Caco-2 (cell line): ENCODE measurements at regions not wholly inside any gene's neighbourhood (a gene's known extent, or its start where the extent isn't known, plus 50 kb on each side); places are given as distances from the start of the nearest gene placed in this dataset.

Source experiments
- BruUV-seq: library from RNA; stranded (reverse); fragments of 400-500 nt; replicated peaks from 2 replicates; lab custom pipeline; 2021; lab: Mats Ljungman, UMichigan
- CTCF ChIA-PET: fragments of 300-600 bp; sonication (Branson Sonifier 250); formaldehyde crosslinking; loops from one replicate; lab custom pipeline; 2022; ENCODE audit warnings: antibody characterized with exemption; lab: Charles Lee
- POLR2A ChIA-PET: fragments of 300-600 bp; sonication (Branson Sonifier 250); formaldehyde crosslinking; loops from one replicate; lab custom pipeline; 2022; ENCODE audit warnings: antibody characterized with exemption; lab: Charles Lee
- DNase-seq, 2 experiments: peaks; one replicate each; pipeline versions ENCODE4 v3.0.0 to v3.0.0-alpha.2; 2020 to 2022
- H3K27me3 ChIP-seq: replicated peaks from 2 replicates; pipeline ENCODE4 v1.6.0; 2011; ENCODE audit warnings: low read length; ENCODE audit not compliant: control insufficient read depth, insufficient read depth
- H3K36me3 ChIP-seq: 2 replicates; pipeline ENCODE4 v1.5.1; 2011; ENCODE audit warnings: low read length; ENCODE audit not compliant: control insufficient read depth, insufficient read depth
- H3K4me1 ChIP-seq: fragments of 250-450 bp; sonication (Bioruptor Pico); 2 replicates; pipeline ENCODE4 v1.5.1; 2020; ENCODE audit warnings: mild to moderate bottlenecking
- H3K4me3 ChIP-seq: 2 replicates; pipeline ENCODE4 v1.5.1; 2011; ENCODE audit warnings: low read depth, mild to moderate bottlenecking, control low read depth, low read length
- H3K9me3 ChIP-seq: fragments of 250-450 bp; sonication (Bioruptor Pico); 2 replicates; pipeline ENCODE4 v1.5.1; 2020; ENCODE audit warnings: mild to moderate bottlenecking, moderate library complexity
- H3K27ac Mint-ChIP-seq: one replicate; pipeline ENCODE4 v1.8.0; 2022; ENCODE audit warnings: mixed read lengths; ENCODE audit not compliant: unreplicated experiment
- H3K27me3 Mint-ChIP-seq: one replicate; pipeline ENCODE4 v1.8.0; 2022; ENCODE audit warnings: mixed read lengths; ENCODE audit not compliant: insufficient read depth, unreplicated experiment
- H3K36me3 Mint-ChIP-seq: one replicate; pipeline ENCODE4 v1.8.0; 2022; ENCODE audit warnings: mild to moderate bottlenecking, mixed read lengths; ENCODE audit not compliant: insufficient read depth, unreplicated experiment
- H3K4me1 Mint-ChIP-seq: one replicate; pipeline ENCODE4 v1.8.0; 2022; ENCODE audit warnings: low read depth, mixed read lengths; ENCODE audit not compliant: unreplicated experiment
- H3K4me3 Mint-ChIP-seq: one replicate; pipeline ENCODE4 v1.8.0; 2022; ENCODE audit warnings: mild to moderate bottlenecking, moderate library complexity, mixed read lengths; ENCODE audit not compliant: unreplicated experiment
- H3K9me3 Mint-ChIP-seq: one replicate; pipeline ENCODE4 v1.8.0; 2022; ENCODE audit warnings: mixed read lengths; ENCODE audit not compliant: unreplicated experiment
- intact Hi-C: fragments of 100-400 bp; cut with micrococcal nuclease; formaldehyde crosslinking; loops from one replicate; pipeline ENCODE4 v1.10.0; 2022; ENCODE audit not compliant: unreplicated experiment
- TF ChIP-seq, protein P1 (sequence below), 2 experiments: fragments of 200-600 bp in 1 of 2; IDR thresholded peaks; 1 replicate in 1 of 2; 2 replicates in 1 of 2; pipeline versions ENCODE4 v1.5.1 to v1.8.0; 2011 to 2022; ENCODE audit warnings: antibody characterized with exemption in 1 of 2, control low read depth in 1 of 2, inconsistent platforms in 1 of 2, low read depth in 1 of 2, low read length in 1 of 2, mild to moderate bottlenecking in 1 of 2, moderate library complexity in 1 of 2; ENCODE audit not compliant: insufficient read depth in 1 of 2, severe bottlenecking in 1 of 2, unreplicated experiment in 1 of 2

DNA sequence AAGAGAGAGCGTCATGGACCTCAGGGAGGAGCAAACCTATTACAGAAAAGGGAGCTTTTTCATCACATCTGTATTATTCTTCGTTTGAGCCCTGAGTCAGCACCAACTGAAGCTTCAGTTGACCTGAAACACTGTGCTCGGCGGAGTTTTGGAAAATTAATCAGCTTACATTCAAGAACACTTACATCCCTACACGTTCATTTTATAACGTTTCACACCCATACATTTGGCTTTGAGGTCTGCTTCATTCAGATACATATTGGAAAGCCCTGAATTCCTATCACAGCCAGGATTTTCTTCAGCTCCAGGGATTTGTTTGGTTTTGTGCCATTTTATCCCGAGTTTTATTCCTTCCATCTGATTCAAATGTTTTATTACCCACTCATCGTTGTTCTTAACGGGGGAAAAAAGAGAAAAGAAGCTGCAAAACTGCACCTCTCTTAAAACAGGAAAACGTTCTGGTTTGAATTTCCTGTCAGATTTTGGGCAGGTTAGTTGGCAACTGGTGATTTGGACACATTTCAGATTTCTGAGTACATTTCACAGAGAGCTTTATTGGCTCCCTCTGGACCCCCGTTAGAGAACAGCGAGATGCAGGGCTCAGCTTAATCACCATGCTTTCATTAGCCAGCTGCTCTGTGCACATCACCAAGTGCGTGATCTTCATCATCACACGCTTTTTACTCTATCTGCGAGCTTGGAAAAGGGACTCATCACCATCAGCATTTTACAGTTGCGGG lies 88.8 kb downstream of the CDC42EP3 start:
- H3K36me3 Mint-ChIP-seq, result no peaks in the 10 kb centered on the region
- TF ChIP-seq, protein P1, sequence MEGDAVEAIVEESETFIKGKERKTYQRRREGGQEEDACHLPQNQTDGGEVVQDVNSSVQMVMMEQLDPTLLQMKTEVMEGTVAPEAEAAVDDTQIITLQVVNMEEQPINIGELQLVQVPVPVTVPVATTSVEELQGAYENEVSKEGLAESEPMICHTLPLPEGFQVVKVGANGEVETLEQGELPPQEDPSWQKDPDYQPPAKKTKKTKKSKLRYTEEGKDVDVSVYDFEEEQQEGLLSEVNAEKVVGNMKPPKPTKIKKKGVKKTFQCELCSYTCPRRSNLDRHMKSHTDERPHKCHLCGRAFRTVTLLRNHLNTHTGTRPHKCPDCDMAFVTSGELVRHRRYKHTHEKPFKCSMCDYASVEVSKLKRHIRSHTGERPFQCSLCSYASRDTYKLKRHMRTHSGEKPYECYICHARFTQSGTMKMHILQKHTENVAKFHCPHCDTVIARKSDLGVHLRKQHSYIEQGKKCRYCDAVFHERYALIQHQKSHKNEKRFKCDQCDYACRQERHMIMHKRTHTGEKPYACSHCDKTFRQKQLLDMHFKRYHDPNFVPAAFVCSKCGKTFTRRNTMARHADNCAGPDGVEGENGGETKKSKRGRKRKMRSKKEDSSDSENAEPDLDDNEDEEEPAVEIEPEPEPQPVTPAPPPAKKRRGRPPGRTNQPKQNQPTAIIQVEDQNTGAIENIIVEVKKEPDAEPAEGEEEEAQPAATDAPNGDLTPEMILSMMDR (IDR thresholded peaks at IDR 0.05; ENCODE audit: insufficient read depth in 1 of 2, low read depth in 1 of 2, low read length in 1 of 2, severe bottlenecking in 1 of 2, unreplicated experiment in 1 of 2), result no peak
- ChIA-PET CTCF (no interaction called here), POLR2A (no interaction called here)
- peaks cover 30% of the 10 kb centered on the region for H3K4me1 Mint-ChIP-seq
- no peak for DNase-seq
- no peaks in the 10 kb centered on the region for H3K9me3 ChIP-seq
- intact Hi-C loops, result loop anchor here (1.0 kb wide), 1 partner anchor 12 kb away; no protein-coding TSS in a partner anchor
- H3K4me3 ChIP-seq, result no peak overlapping the region
- H3K27me3 Mint-ChIP-seq, result no peaks in the 10 kb centered on the region
- H3K4me3 Mint-ChIP-seq, result no peak overlapping the region
- no peaks in the 10 kb centered on the region for H3K27me3 ChIP-seq
- peaks cover 48% of the 10 kb centered on the region for H3K4me1 ChIP-seq
- H3K27ac Mint-ChIP-seq, result peak overlapping the region; percentile 43
- peaks cover 9% of the 10 kb centered on the region for H3K9me3 Mint-ChIP-seq
- no TSS peak for BruUV-seq
- H3K36me3 ChIP-seq, result no peaks in the 10 kb centered on the region

DNA sequence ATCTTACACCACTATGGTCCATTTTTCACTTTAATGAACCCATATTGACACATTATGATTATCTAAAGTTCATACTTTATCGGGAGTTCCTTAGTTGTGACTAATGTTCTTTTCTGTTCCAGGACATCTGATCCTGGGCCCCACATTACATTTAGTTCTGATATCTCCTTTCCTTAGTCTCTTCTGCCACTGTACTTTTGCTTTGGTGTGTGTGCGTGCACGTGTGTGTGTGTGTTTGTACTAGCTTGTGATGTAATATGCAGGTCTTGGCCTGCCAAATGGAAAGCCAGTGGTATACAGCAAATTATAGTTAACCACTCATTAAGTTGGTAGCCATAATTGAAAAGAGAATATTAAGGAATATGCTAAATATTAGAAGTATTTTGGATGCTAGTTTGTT lies 88.0 kb downstream of the CDC42EP3 start:
- TF ChIP-seq, protein P1 (IDR thresholded peaks at IDR 0.05; ENCODE audit: insufficient read depth in 1 of 2, low read depth in 1 of 2, low read length in 1 of 2, severe bottlenecking in 1 of 2, unreplicated experiment in 1 of 2), result no peak
- Histone ChIP-seq H3K4me3 (no peak overlapping the region), H3K9me3 (no peaks in the 10 kb centered on the region), H3K27me3 (no peaks in the 10 kb centered on the region), H3K36me3 (no peaks in the 10 kb centered on the region), H3K4me1 (peaks cover 53% of the 10 kb centered on the region)
- POLR2A ChIA-PET, result no interaction called here
- intact Hi-C loops, result loop anchor here (1.0 kb wide), 1 partner anchor 13 kb away; no protein-coding TSS in a partner anchor
- H3K9me3 Mint-ChIP-seq, result peaks cover 9% of the 10 kb centered on the region
- no peak for DNase-seq
- no peaks in the 10 kb centered on the region for H3K27me3 Mint-ChIP-seq
- CTCF ChIA-PET, result no interaction called here
- H3K36me3 Mint-ChIP-seq, result no peaks in the 10 kb centered on the region
- peaks cover 33% of the 10 kb centered on the region for H3K4me1 Mint-ChIP-seq
- BruUV-seq, result no TSS peak
- H3K4me3 Mint-ChIP-seq, result peak overlapping the region; percentile 8
- peak overlapping the region; percentile 43 for H3K27ac Mint-ChIP-seq

GRCh38 chr2:37583867-37584266 lies 87.6 kb downstream of the CDC42EP3 start:
- Histone ChIP-seq H3K4me3 (no peak overlapping the region), H3K36me3 (no peaks in the 10 kb centered on the region), H3K9me3 (no peaks in the 10 kb centered on the region), H3K27me3 (no peaks in the 10 kb centered on the region), H3K4me1 (peaks cover 58% of the 10 kb centered on the region)
- POLR2A ChIA-PET, result interaction anchor here (0.6 kb wide), 1 partner anchor 9 kb away, joined by 9 read pairs; no protein-coding TSS in a partner anchor
- DNase-seq, result peak in 1 of 2 experiments; percentile 32
- Mint-ChIP-seq H3K27me3 (no peaks in the 10 kb centered on the region), H3K9me3 (peaks cover 9% of the 10 kb centered on the region), H3K4me1 (peaks cover 37% of the 10 kb centered on the region), H3K27ac (peak overlapping the region; percentile 43), H3K4me3 (peak overlapping the region; percentile 20), H3K36me3 (no peaks in the 10 kb centered on the region)
- intact Hi-C loops, result loop anchor here (1.0 kb wide), 1 partner anchor 14 kb away; no protein-coding TSS in a partner anchor
- BruUV-seq, result no TSS peak
- CTCF ChIA-PET, result interaction anchor here (0.7 kb wide), 1 partner anchor 611 kb away, joined by 3 read pairs; no protein-coding TSS in a partner anchor
- TF ChIP-seq, protein P1 (IDR thresholded peaks at IDR 0.05; ENCODE audit: insufficient read depth in 1 of 2, low read depth in 1 of 2, low read length in 1 of 2, severe bottlenecking in 1 of 2, unreplicated experiment in 1 of 2), result no peak
